Cardiac fibroblast (primary cell): ENCODE measurements at regions not wholly inside any gene's neighbourhood (a gene's known extent, or its start where the extent isn't known, plus 50 kb on each side); places are given as distances from the start of the nearest gene placed in this dataset.
A peak's percentile ranks its signal among the peaks of the same experiment; 100 is the strongest.
"Not testable (repeated sequence)": the region's sequence is repeated elsewhere in the genome, so short reads cannot be mapped to it uniquely, and the experiment has no call there.

Experiments used
- DNase-seq, 2 donors: peaks; one replicate each; pipeline versions ENCODE4 v3.0.0 to v3.0.0-alpha.2; 2010; ENCODE audit warnings: low read depth in 2 of 2
- H3K4me3 ChIP-seq, 2 donors: replicated peaks in 1 of 2; 1 replicate in 1 of 2; 2 replicates in 1 of 2; pipeline ENCODE4 v1.5.1; 2011; ENCODE audit warnings: low read depth in 2 of 2, low read length in 2 of 2, mild to moderate bottlenecking in 2 of 2, moderate library complexity in 1 of 2
- TF ChIP-seq, protein P1 (sequence below): IDR thresholded peaks from one replicate; pipeline ENCODE4 v1.5.1; 2011; ENCODE audit warnings: low read depth, mild to moderate bottlenecking, low read length, inconsistent platforms

GRCh38 chr12:123055281-123055766 is 74.8 kb downstream of the ARL6IP4 start:
- TF ChIP-seq, protein P1, sequence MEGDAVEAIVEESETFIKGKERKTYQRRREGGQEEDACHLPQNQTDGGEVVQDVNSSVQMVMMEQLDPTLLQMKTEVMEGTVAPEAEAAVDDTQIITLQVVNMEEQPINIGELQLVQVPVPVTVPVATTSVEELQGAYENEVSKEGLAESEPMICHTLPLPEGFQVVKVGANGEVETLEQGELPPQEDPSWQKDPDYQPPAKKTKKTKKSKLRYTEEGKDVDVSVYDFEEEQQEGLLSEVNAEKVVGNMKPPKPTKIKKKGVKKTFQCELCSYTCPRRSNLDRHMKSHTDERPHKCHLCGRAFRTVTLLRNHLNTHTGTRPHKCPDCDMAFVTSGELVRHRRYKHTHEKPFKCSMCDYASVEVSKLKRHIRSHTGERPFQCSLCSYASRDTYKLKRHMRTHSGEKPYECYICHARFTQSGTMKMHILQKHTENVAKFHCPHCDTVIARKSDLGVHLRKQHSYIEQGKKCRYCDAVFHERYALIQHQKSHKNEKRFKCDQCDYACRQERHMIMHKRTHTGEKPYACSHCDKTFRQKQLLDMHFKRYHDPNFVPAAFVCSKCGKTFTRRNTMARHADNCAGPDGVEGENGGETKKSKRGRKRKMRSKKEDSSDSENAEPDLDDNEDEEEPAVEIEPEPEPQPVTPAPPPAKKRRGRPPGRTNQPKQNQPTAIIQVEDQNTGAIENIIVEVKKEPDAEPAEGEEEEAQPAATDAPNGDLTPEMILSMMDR = no peak
- DNase-seq = no peak
- H3K4me3 ChIP-seq = no peak overlapping the region

GRCh38 chr12:123054371-123054770 is 73.9 kb downstream of the ARL6IP4 start:
- no peak overlapping the region for H3K4me3 ChIP-seq
- no peak for DNase-seq
- TF ChIP-seq, protein P1 = no peak

- TF ChIP-seq, protein P1 = no peak
- DNase-seq = no peak
- H3K4me3 ChIP-seq = no peak overlapping the region
These were observed 71.1 kb downstream of the ARL6IP4 start for GRCh38 chr12:123051556-123051955.

DNA sequence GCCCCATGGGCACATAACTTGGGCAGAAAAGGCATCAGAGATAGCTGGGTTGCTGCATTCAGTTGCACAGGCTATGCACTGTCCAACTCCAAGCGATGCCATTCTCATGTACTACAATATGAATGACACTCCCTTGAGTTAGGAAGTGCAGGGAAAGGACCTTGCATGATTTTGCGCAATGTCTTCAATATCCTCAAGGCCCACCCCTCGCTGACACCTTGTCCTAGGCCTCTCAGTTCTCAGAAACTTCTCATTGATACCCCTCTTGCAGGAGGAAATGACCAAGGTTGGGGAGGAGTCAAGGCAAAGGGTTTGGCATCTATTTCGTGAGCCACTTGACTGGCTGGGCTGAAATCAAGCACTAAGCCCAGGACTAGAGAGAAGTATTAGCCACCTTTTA is 70.4 kb downstream of the ARL6IP4 start:
- TF ChIP-seq, protein P1 = no peak
- no peak for DNase-seq

GRCh38 chr12:123050331-123050831 is 69.9 kb downstream of the ARL6IP4 start:
- TF ChIP-seq, protein P1 = no peak
- no peak overlapping the region for H3K4me3 ChIP-seq
- DNase-seq = peak; percentile 24 to 60

More for the DNA sequence above, 70.4 kb downstream of the ARL6IP4 start:
- no peak overlapping the region for H3K4me3 ChIP-seq

DNA sequence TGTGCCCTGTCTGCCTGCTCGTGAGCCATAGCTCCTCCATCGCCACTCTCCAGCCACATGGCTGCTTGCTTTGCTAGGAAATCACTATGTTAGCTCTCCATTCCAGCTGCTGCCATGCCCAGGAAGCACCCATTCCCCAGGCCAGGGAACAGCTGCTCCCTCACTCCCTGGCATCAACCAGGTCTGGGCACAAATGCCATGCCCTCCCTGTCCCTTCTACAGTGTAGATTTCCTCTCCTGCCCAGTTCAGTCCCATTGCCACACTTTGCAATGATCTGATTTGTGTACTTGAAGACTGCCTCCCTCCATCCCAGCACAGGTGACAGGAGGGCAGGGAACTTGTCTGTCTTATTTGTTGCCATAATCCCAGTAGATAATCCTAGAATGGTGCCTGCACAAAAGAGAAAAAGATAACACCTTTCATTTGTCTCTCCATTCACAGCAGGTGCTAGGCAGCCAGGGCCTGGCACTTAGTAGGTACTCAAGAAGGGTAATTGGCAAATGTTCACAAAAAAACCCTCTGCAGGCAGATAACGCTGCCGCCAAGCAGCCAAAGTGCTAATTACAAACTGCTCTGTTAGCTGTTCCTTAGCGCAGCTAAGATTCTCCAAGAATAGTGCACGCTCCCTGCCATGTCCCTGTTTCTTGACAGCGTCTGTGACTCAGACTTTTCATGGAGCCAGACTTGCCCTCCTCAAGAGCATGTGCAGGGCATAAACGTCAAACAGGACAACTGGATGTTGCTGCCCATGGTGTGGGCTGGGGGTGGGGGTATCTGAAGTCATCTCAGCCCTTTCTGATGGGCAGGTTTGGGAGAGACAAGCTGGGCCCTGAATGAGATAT is 69.1 kb downstream of the ARL6IP4 start:
- H3K4me3 ChIP-seq = no peak overlapping the region
- TF ChIP-seq, protein P1 = no peak
- no peak for DNase-seq

DNA sequence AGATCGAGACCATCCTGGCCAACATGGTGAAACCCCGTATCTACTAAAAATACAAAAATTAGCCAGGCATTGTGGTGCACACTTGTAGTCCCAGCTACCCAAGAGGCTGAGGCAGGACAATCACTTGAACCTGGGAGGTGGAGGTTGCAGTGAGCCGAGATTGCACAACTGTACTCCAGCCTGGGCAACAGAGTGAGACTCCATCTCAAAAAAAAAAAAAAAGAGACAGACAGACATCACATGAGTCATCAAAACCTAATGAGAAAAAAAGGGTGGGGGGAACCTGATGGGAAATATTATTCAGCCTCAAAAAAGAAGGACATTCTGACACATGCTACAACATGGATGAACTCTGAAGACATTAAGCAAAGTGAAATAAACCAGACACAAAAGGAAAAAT is 67.4 kb downstream of the ARL6IP4 start:
- not testable (repeated sequence) for DNase-seq, H3K4me3 ChIP-seq
